ENCODE measurements at regions not wholly inside any gene's neighbourhood (a gene's known extent, or its start where the extent isn't known, plus 50 kb on each side); places are given as distances from the start of the nearest gene placed in this dataset.

GRCh38 chr13:26155568-26155967 is 66.5 kb downstream of the RNF6 start:
- no peak for DNase-seq

GRCh38 chr13:26133851-26134250 is 82.0 kb upstream of the SHISA2 start:
- no peak for DNase-seq

- DNase-seq, result no peak
Measured at GRCh38 chr13:26133286-26133685, 81.5 kb upstream of the SHISA2 start.

- peak; percentile 31 for DNase-seq
Measured at GRCh38 chr13:26132756-26133155, 80.9 kb upstream of the SHISA2 start.

- DNase-seq, result no peak
Measured at GRCh38 chr13:26128676-26129075, 76.9 kb upstream of the SHISA2 start.

GRCh38 chr13:26117620-26118019 is 65.8 kb upstream of the SHISA2 start:
- DNase-seq, result no peak

- no peak for DNase-seq
Measured at GRCh38 chr13:26112843-26113242, 61.0 kb upstream of the SHISA2 start.

- DNase-seq, result no peak
Measured at GRCh38 chr13:26111797-26112196, 60.0 kb upstream of the SHISA2 start.
